CD4-positive, alpha-beta T cell treated with Interleukin-1 beta for 1 hour (primary cell): ENCODE measurements at regions not wholly inside any gene's neighbourhood (a gene's known extent, or its start where the extent isn't known, plus 50 kb on each side); places are given as distances from the start of the nearest gene placed in this dataset.

ENCODE experiments used
- DNase-seq, 2 donors: peaks; one replicate each; pipeline ENCODE4 v3.0.0-alpha.2; 2020 to 2022

DNA sequence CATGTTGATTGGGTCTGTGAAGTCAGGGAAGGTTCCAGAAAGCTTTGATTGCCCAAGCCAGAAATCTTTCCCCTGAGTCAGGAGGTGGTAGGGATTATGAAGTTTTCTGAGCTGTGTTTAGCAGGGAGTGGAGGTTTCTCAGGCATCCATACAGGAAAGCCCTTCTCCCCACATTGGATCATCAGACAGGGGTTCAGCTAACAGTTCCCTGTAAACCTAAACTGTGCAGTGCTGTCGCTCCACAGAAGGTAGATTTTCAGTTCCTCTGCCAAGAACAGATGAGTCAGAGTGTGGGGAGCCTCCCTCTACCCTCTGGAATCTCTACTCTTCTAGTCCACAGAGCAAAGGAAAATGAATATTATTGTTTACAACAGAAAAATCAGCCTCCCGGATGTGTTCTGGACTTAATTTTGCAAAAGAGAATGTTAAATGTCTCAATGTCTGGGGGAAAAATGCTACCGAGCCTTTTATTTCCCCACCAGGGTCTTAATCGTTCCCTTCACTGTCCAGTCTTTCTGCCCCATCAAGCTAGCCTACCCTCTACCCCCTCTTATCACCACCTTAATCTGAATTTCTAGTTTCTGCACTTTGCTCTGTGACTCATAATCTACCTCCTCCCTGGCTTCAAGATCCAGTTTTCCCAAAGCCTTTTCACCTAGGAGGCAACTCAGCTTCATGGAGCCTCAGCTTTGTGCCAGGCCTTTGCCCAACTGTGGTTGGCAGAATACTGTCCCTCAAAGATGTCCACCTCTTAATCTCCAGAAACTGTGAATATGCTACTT is 355.6 kb downstream of the PRDM2 start:
- no peak for DNase-seq

DNA sequence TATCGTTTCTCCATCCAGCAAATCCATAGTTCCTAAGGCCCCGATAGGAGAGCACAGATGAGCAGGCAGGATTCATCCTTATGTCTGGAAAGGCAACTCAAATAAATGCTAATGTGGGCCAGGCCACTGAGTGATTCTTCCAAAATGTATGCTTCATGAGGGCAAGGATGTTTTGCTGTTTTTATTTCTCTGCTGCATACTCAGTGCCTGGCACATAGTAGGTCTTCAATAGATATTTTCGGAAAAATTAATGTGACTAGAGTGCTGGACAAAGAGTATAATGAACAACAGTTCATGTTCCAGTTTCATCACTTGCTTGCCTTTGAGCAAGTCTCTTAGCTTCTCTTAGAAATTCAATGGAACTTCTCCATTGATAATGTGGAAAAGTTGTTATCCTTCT is 357.7 kb downstream of the PRDM2 start:
- no peak for DNase-seq

DNA sequence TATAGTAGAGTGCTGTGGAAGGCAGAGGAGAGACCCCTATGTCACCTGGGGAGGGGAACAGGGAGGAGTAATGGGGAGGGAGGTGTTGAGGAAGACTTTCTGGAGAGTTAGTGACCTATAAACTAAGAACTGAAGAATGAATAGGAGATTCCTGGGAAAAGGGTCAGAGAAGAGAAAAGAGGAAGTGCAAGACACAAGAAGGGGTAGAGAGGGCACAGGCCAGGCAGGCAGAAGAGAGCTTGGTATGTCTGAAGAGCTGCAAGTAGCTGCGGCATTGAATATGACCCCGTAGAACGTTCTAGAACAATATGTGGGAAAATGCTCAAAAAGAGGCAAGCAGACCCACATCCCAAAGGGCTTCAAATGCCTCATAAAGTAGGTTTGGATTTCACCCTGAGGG is 361.2 kb downstream of the PRDM2 start:
- DNase-seq, result no peak

DNA sequence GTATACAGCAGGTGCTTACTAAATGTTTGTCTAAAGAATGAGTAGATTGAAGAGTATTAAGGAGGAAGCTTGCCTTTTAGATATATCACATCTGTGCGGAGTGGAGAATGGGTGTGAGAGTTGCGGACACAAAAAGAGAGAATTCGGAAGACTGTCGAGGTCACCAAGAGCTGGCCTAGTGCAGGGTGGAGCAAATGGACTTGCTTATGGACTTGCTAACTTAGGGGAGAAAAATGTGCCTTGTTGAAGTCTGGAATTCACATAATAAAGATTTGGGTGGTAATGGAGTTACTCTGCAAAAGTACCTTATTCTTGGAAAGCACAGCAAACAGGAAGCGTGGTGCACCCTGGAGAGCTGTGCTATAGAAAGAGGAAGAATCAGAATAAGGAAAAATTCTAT is 361.7 kb downstream of the PRDM2 start:
- DNase-seq, result no peak

- no peak for DNase-seq
These were observed 362.7 kb downstream of the PRDM2 start for GRCh38 chr1:14062669-14063068.

DNA sequence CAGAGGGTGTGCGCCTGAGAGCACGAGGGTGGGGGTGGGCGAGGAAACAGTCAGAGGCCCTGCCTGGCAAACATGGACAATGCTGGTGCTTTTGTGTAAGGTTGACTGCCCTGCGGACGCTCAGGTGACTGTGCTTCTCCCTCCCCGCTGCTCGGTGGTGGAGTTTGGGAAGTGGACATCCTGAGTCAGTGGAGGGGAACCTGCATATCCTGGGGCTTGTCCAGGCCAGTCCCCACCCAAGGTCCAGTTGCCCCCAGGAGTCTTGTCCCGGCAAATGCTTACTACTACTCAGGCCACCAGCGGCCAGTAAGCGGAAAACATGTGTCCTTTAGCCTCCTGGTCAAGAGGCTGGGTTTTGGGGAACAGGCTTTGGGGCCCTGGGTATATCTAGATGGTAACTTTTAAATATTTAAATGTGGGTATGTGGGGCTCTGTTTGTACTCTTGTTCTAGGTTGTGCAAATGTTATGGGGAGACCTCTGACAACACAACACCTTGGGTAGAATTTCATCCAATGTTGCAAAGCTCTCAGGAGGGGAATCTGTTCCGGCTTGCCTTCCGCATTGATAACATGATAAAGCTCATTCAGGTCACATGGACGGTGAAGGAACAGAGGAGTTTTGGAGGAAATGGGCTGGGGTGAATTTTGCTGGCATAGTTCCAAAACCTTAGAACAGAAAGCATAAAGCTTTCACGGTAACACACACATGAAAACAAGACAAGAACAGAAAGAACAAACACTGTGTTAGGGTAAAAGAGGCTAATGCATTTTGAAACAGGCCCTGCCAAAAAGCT is 364.9 kb downstream of the PRDM2 start:
- no peak for DNase-seq

DNA sequence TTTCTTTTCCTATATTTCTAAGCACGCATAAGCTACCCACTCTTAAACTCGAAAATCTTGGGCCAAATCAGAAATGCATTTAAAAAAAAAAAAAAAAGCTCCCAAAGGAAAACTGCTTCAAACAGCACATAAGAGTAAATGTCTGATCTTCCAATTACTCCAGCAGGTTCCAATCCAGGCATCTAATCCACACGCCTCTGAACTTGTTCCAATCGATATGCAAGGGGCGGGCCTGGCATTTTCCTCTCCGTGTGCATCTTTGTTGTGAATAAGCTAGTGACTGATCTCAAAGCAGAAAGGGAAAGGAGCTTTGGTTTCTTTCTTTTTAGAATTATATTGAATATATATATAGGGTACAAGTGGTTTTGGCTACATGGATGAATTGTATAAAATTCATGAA is 365.5 kb downstream of the PRDM2 start:
- DNase-seq, result no peak

DNA sequence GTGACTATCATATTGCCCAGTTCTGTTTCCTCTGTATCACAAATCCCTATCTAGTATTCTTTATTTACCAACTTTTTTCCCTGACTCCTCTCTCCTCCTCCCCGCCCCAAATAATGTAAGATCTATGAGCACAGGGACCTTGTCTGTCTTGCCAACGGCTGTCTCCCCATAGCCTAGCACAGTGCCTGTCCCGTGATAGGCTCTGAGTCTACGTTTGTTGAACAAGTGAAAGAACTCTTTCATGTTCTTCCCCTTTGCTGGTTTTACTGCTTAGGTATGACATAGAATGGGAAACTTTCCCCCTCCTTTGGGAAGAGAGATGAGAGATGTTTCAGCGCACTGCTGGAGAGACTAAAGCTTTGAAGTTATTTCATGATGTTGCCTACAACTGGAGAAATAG is 367.0 kb downstream of the PRDM2 start:
- DNase-seq, result no peak

GRCh38 chr1:14067711-14068110 is 367.7 kb downstream of the PRDM2 start:
- DNase-seq, result no peak

- no peak for DNase-seq
These were observed 371.6 kb downstream of the PRDM2 start for GRCh38 chr1:14071581-14071980.

DNA sequence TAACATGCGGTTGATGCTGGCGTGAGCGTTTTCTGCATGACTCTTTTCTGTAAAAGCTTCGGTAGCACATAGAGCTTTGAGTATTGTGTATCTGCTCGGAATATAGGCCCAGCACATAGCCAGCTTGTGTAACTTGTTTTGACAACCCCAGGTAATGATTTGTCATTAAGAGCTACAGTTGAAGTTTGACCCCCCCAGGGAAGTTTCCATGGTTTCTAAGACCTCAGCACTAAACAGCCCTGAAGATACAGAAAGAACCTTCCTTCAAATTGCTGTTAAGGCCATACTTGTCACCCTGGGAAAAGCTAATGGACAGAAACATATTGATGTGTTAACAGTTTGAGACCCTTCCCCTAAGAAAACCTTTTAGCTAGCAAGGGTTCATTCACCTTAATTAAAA is 380.7 kb downstream of the PRDM2 start:
- DNase-seq, result no peak

DNA sequence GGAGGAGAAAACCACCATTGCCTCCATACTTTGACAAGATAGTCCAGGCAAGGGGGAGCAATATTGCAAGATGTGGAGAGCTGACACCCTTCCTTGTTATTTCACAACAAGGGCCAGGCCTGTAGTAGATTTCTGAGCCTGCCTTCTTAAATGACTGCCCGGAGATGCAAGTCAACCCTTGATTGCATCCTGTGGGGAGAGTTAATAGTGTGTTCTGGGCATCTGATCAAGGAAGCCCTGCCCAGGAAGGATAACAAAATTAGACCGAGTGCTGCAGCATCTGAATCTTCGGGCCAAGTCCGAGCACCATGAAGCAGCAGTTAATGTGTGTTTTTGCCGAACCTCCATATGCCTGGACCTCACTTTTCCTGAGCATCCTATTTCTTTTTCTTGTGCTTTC is 382.3 kb downstream of the PRDM2 start:
- no peak for DNase-seq

DNA sequence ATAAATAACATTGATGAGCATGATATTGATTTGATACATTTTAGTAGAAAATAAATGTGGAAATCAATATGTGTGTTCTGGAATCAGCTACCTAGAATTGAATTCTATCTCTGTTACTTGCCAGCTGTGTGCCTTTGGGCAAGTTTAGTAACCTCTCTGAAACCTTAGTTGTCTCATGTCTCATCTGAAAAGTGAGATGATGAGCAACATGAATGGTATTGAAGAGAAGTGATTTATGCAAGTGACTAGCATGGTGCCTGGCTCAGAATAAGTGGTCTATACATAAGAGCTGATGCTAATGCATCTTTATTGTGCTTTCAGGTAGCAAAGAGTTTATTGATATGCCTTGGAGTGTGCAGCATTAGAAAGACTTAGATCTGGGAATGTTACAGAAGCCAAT is 383.3 kb downstream of the PRDM2 start:
- DNase-seq, result no peak

- DNase-seq, result no peak
These were observed 383.7 kb downstream of the PRDM2 start for GRCh38 chr1:14083706-14084105.

DNA sequence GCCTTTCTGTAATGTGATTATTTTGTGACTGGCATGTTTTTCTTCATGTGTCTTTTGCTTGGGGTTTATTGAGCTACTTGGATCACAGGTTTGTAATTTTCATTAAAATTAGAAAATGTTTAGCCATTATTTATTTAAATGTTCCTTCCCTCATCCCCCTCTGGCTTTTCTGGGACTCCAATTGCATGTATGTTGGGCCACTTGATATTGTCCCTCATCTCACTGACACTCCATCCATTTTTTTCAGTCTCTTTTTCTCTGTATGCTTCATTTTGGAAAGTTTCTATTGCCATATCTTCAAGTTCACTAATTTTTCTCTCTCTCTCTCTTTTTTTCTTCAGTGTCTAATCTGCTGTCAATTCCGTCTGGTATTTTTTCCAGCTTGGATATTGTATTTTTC is 390.1 kb downstream of the PRDM2 start:
- DNase-seq, result no peak

DNA sequence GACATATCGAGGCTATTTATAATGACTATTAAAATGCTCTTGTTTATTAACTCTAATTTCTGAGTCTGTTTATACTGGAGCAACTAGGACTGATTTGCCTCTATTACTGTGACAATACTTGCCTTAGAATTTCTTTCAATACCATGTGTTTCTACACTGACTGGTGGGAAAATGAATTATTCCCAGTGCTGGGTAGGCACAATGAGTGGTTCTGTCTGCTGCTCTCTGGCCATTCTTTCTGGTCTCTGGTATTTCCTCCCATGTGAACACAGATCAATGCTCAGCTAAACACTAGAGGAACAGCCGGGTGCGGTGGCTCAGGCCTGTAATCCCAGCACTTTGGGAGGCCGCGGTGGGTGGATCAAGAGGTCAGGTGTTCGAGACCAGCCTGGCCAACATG is 390.5 kb downstream of the PRDM2 start:
- no peak for DNase-seq

GRCh38 chr1:14094611-14095400 is 394.8 kb downstream of the PRDM2 start:
- DNase-seq, result no peak

DNA sequence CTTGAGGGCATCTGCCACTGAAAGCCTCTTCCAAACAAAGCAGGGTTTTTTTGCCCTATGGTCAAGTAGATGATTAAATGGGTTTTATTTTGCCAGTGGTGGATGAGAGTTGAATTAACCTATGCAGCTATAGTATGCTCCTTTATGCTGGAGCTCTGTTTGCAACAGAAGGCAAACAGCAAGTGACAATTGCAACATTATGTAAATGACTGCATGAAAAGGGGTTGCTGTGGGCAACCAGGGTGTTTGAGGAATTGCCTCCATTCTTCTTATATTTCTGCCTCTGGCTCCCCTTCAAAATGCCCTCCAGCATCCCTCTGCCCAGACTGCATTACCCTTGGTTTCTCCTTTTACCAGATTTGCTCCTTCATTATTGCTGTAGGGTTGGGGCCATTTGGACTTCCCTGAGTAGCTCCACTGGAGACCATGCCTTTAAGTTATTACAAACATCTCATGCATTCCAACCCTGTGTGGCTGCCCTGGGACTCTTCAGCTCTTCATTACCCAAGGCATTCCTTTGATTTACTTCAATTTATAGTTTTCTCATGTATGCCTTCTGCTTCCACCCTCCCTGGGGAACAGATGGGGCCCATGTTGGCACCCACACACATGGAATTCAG is 398.4 kb downstream of the PRDM2 start:
- DNase-seq, result no peak

DNA sequence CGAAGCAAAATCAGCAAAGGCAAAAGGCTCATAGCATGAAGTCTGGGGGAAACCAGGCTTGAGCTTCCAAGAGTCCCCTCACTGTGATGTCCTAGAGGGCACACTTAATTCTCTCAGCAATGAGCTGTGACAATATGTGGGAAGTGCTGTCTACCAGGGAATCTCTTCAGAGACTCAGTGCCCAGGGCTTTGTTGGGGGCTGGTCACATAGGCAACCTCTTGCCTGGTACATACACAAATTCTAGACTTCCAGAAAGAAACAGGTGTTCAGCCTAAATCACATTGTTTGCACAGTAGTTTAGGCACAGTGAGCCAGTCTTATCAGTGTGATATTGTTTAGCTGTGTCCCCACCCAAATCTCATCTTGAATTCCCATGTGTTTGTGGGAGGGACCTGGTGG is 400.5 kb downstream of the PRDM2 start:
- DNase-seq, result no peak

- DNase-seq, result no peak
These were observed 400.9 kb downstream of the PRDM2 start for GRCh38 chr1:14100919-14101318.

- DNase-seq, result no peak
These were observed 402.2 kb downstream of the PRDM2 start for GRCh38 chr1:14102180-14102579.

GRCh38 chr1:14103878-14104430 is 404.0 kb downstream of the PRDM2 start:
- DNase-seq, result no peak

- DNase-seq, result no peak
These were observed 406.1 kb downstream of the PRDM2 start for GRCh38 chr1:14106126-14106525.
